B cell (primary cell): ENCODE measurements at regions not wholly inside any gene's neighbourhood (a gene's known extent, or its start where the extent isn't known, plus 50 kb on each side); places are given as distances from the start of the nearest gene placed in this dataset.

Source experiments
- ATAC-seq: fragments of 200-7000 bp; cut with Tn5 transposase; one replicate; pipeline ENCODE4 v1.10.0; 2021; ENCODE audit warnings: low read depth, mild to moderate bottlenecking, moderate number of reproducible peaks, moderate library complexity
- CTCF ChIA-PET: fragments of 350-600 bp; sonication (Branson Sonifier 250); formaldehyde crosslinking; loops from one replicate; lab custom pipeline; 2021; ENCODE audit warnings: antibody characterized with exemption, inconsistent platforms; lab: Charles Lee
- POLR2A ChIA-PET: fragments of 350-600 bp; sonication (Branson Sonifier 250); formaldehyde crosslinking; loops from one replicate; lab custom pipeline; 2021; ENCODE audit warnings: antibody characterized with exemption; lab: Charles Lee
- DNase-seq: peaks from one replicate; pipeline ENCODE4 v3.0.0; 2013
- H2AFZ ChIP-seq: 2 replicates; pipeline ENCODE4 v1.6.1; 2012; ENCODE audit warnings: mild to moderate bottlenecking, low read depth, low read length; ENCODE audit not compliant: insufficient read depth, poor library complexity, severe bottlenecking
- H3K27ac ChIP-seq, 2 donors: 1 replicate in 1 of 2; 2 replicates in 1 of 2; pipeline ENCODE4 v1.5.1; 2012 to 2013; ENCODE audit warnings: low read length in 2 of 2, mild to moderate bottlenecking in 2 of 2, moderate library complexity in 1 of 2
- H3K27me3 ChIP-seq, 4 experiments: fragments of 200-600 bp in 1 of 4; sonication (generic) in 1 of 4; replicated peaks in 1 of 4; 1 replicate in 2 of 4; 2 replicates in 2 of 4; pipeline versions ENCODE4 v1.6.1 to v1.7.0; 2013 to 2016; ENCODE audit warnings: low read length in 3 of 4, mild to moderate bottlenecking in 2 of 4, mixed read lengths in 1 of 4, moderate library complexity in 1 of 4; ENCODE audit not compliant: insufficient read depth in 4 of 4, control insufficient read depth in 3 of 4; ENCODE audit errors: control extremely low read depth in 1 of 4
- H3K36me3 ChIP-seq, 2 experiments: replicated peaks in 1 of 2; 1 replicate in 1 of 2; 2 replicates in 1 of 2; pipeline versions ENCODE4 v1.6.1 to v1.7.1; 2013; ENCODE audit warnings: low read length in 1 of 2; ENCODE audit not compliant: insufficient read depth in 2 of 2, control insufficient read depth in 1 of 2; ENCODE audit errors: control extremely low read depth in 1 of 2, extremely low read depth in 1 of 2
- H3K4me1 ChIP-seq, 2 donors: fragments of 200-600 bp in 1 of 2; sonication (generic) in 1 of 2; 1 replicate in 1 of 2; 2 replicates in 1 of 2; pipeline versions ENCODE4 v1.5.1 to v1.6.1; 2013 to 2017; ENCODE audit warnings: low read length in 2 of 2; ENCODE audit not compliant: control insufficient read depth in 2 of 2, insufficient read depth in 2 of 2
- H3K4me2 ChIP-seq: replicated peaks from 2 replicates; pipeline ENCODE3; 2012; ENCODE audit warnings: mild to moderate bottlenecking, low read depth, low read length; ENCODE audit not compliant: poor library complexity, severe bottlenecking
- H3K4me3 ChIP-seq, 5 experiments: fragments of 200-600 bp in 1 of 5; sonication (generic) in 1 of 5; 1 replicate in 3 of 5; 2 replicates in 2 of 5; pipeline versions ENCODE4 v1.5.1 to v1.7.0; 2011 to 2016; ENCODE audit warnings: low read length in 4 of 5, mild to moderate bottlenecking in 4 of 5, low read depth in 2 of 5, control low read depth in 1 of 5, moderate library complexity in 1 of 5; ENCODE audit not compliant: insufficient read depth in 1 of 5; ENCODE audit errors: control extremely low read depth in 1 of 5, extremely low read depth in 1 of 5
- H3K79me2 ChIP-seq: fragments of 200-600 bp; sonication (generic); one replicate; pipeline ENCODE4 v1.6.0; 2016; ENCODE audit warnings: low read length; ENCODE audit not compliant: control insufficient read depth, insufficient read depth
- H3K9ac ChIP-seq: fragments of 200-600 bp; sonication (generic); 2 replicates; pipeline ENCODE4 v1.6.1; 2017; ENCODE audit warnings: mild to moderate bottlenecking, low read length, moderate library complexity
- H3K9me3 ChIP-seq, 3 donors: one replicate each; pipeline versions ENCODE4 v1.6.1 to v1.7.1; 2013; ENCODE audit warnings: low read length in 2 of 3; ENCODE audit not compliant: control insufficient read depth in 2 of 3, insufficient read depth in 1 of 3; ENCODE audit errors: control extremely low read depth in 1 of 3
- H4K20me1 ChIP-seq: 2 replicates; pipeline ENCODE4 v1.6.0; 2012; ENCODE audit warnings: mild to moderate bottlenecking, low read length; ENCODE audit not compliant: insufficient read depth, control insufficient read depth, poor library complexity, severe bottlenecking
- H3K27ac Mint-ChIP-seq: one replicate; pipeline ENCODE4 v1.8.0; 2021; ENCODE audit warnings: mixed read lengths
- H3K27me3 Mint-ChIP-seq: one replicate; pipeline ENCODE4 v1.8.0; 2021; ENCODE audit warnings: mixed read lengths
- H3K4me1 Mint-ChIP-seq: one replicate; pipeline ENCODE4 v1.8.0; 2021; ENCODE audit warnings: mixed read lengths
- H3K4me3 Mint-ChIP-seq: one replicate; pipeline ENCODE4 v1.8.0; 2021; ENCODE audit warnings: mixed read lengths
- H3K9me3 Mint-ChIP-seq: one replicate; pipeline ENCODE4 v1.8.0; 2022; ENCODE audit warnings: mixed read lengths; ENCODE audit not compliant: insufficient read depth
- EZH2 ChIP-seq: IDR thresholded peaks from 2 replicates; pipeline ENCODE4 v1.6.1; 2012; ENCODE audit warnings: borderline replicate concordance, low read depth, mild to moderate bottlenecking, moderate library complexity, low read length; ENCODE audit not compliant: insufficient read depth, poor library complexity, severe bottlenecking
- WGBS: methylation state at CpG from one replicate; pipeline ENCODE4 v1.1.5; 2013; ENCODE audit warnings: missing lambda C conversion rate; ENCODE audit not compliant: insufficient coverage; 5-methylcytosine and 5-hydroxymethylcytosine counted together
- intact Hi-C: fragments of 100-400 bp; cut with micrococcal nuclease; formaldehyde crosslinking; loops from one replicate; pipeline ENCODE4 v1.10.0; 2022
- TF ChIP-seq, protein P1 (sequence below): fragments of 200-600 bp; IDR thresholded peaks from one replicate; pipeline ENCODE4 v1.8.0; 2022; ENCODE audit warnings: antibody characterized with exemption, mild to moderate bottlenecking

DNA sequence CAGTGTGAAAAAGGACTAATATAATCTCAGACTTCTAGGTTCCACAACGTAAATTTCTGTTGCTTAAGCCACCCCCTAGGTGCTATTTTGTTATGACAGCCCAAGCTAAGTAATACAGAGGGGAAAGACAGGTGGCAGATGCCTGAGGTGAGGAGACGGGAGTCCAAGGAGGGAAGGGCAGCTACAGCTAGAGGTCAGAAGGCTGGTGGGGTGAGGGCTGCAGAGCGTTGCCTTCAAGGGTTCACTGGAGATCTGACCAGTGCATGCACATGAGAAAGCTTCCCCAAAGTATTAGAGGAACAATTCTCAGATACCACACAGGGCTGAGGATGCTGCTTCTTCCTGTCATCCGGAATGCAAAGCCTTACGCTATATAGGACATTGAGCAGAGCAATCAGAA, 104.7 kb upstream of the IRX4 start:
- CTCF ChIA-PET: no interaction called here
- DNase-seq (no peak), ATAC-seq (no peak)
- peaks cover 0 to 14% (median 0%) of the 10 kb centered on the region in 3 donors for H3K9me3 ChIP-seq
- no peaks in the 10 kb centered on the region for H3K36me3 ChIP-seq
- no peaks in the 10 kb centered on the region for H4K20me1 ChIP-seq
- POLR2A ChIA-PET: no interaction called here
- no peak overlapping the region for H3K4me3 ChIP-seq
- H3K9me3 Mint-ChIP-seq: peaks cover 2% of the 10 kb centered on the region
- no peak overlapping the region for H3K27ac ChIP-seq
- no peaks in the 10 kb centered on the region for H3K79me2 ChIP-seq
- peaks cover 0 to 5% (median 0%) of the 10 kb centered on the region in 4 experiments for H3K27me3 ChIP-seq
- H3K4me1 Mint-ChIP-seq: no peaks in the 10 kb centered on the region
- H3K4me2 ChIP-seq: no peak overlapping the region
- intact Hi-C loops: no loop called here
- 91% methylated on average over 3 of the region's 5 CpGs for WGBS
- no peak overlapping the region for H3K27ac Mint-ChIP-seq
- no peak for TF ChIP-seq EZH2
- TF ChIP-seq, protein P1, sequence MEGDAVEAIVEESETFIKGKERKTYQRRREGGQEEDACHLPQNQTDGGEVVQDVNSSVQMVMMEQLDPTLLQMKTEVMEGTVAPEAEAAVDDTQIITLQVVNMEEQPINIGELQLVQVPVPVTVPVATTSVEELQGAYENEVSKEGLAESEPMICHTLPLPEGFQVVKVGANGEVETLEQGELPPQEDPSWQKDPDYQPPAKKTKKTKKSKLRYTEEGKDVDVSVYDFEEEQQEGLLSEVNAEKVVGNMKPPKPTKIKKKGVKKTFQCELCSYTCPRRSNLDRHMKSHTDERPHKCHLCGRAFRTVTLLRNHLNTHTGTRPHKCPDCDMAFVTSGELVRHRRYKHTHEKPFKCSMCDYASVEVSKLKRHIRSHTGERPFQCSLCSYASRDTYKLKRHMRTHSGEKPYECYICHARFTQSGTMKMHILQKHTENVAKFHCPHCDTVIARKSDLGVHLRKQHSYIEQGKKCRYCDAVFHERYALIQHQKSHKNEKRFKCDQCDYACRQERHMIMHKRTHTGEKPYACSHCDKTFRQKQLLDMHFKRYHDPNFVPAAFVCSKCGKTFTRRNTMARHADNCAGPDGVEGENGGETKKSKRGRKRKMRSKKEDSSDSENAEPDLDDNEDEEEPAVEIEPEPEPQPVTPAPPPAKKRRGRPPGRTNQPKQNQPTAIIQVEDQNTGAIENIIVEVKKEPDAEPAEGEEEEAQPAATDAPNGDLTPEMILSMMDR: no peak
- H2AFZ ChIP-seq: no peak overlapping the region
- H3K4me3 Mint-ChIP-seq: no peak overlapping the region
- peaks cover 10% of the 10 kb centered on the region for H3K27me3 Mint-ChIP-seq
- H3K9ac ChIP-seq: no peak overlapping the region
- H3K4me1 ChIP-seq: no peaks in the 10 kb centered on the region

DNA sequence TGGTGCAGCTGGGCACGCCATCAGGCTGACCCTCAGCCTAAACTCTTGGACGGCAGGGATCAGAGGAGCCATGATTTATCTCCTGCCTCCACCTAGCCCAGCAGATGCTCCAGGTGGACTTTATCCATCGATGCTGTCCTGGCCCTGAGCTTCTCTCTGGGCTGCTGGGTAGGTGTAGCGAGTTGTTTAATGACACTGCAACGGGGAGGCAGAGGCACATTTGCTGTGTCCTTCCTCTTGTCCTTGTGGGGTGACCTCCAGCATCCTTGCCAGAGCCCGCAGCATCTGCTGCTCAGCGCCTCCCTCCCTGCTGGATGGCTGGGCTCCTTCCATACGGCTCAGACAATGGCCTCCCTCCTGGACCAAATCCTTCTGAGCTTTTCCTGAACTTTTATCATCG, 103.1 kb upstream of the IRX4 start:
- Histone ChIP-seq H3K4me2 (no peak overlapping the region), H3K27me3 (peaks cover 0 to 5% (median 0%) of the 10 kb centered on the region in 4 experiments), H3K9ac (no peak overlapping the region), H3K79me2 (no peaks in the 10 kb centered on the region), H3K9me3 (peaks cover 0 to 10% (median 0%) of the 10 kb centered on the region in 3 donors), H3K4me1 (no peaks in the 10 kb centered on the region), H3K36me3 (no peaks in the 10 kb centered on the region), H4K20me1 (no peaks in the 10 kb centered on the region), H3K27ac (no peak overlapping the region), H3K4me3 (no peak overlapping the region), H2AFZ (no peak overlapping the region)
- peaks cover 10% of the 10 kb centered on the region for H3K27me3 Mint-ChIP-seq
- ChIA-PET POLR2A (no interaction called here), CTCF (no interaction called here)
- no peaks in the 10 kb centered on the region for H3K4me1 Mint-ChIP-seq
- H3K4me3 Mint-ChIP-seq: no peak overlapping the region
- H3K27ac Mint-ChIP-seq: no peak overlapping the region
- WGBS: 87% methylated on average over 7 of the region's 9 CpGs
- ATAC-seq (no peak), DNase-seq (no peak)
- intact Hi-C loops: no loop called here
- H3K9me3 Mint-ChIP-seq: peaks cover 2% of the 10 kb centered on the region
- no peak for TF ChIP-seq EZH2
- TF ChIP-seq, protein P1: no peak
